Neural crest cell (in vitro differentiated cells): ENCODE measurements at regions not wholly inside any gene's neighbourhood (a gene's known extent, or its start where the extent isn't known, plus 50 kb on each side); places are given as distances from the start of the nearest gene placed in this dataset.

ENCODE experiments used
- DNase-seq: peaks from one replicate; pipeline ENCODE4 v3.0.0; 2021; ENCODE audit warnings: low read depth, mixed read lengths, low spot score
- H3K27ac Mint-ChIP-seq: one replicate; pipeline ENCODE4 v1.8.0; 2021; ENCODE audit warnings: mild to moderate bottlenecking, mixed read lengths; ENCODE audit not compliant: unreplicated experiment
- H3K27me3 Mint-ChIP-seq: 2 replicates; pipeline ENCODE4 v1.8.0; 2021; ENCODE audit warnings: low read depth, mild to moderate bottlenecking, mixed read lengths
- H3K36me3 Mint-ChIP-seq: 2 replicates; pipeline ENCODE4 v1.8.0; 2021; ENCODE audit warnings: low read depth, mild to moderate bottlenecking, mixed read lengths
- H3K4me1 Mint-ChIP-seq: 2 replicates; pipeline ENCODE4 v1.8.0; 2021; ENCODE audit warnings: mixed read lengths
- H3K4me3 Mint-ChIP-seq: one replicate; pipeline ENCODE4 v1.8.0; 2021; ENCODE audit warnings: mild to moderate bottlenecking, mixed read lengths
- H3K9me3 Mint-ChIP-seq: 2 replicates; pipeline ENCODE4 v1.8.0; 2021; ENCODE audit warnings: mixed read lengths
- CTCF ChIP-seq: fragments of 200-600 bp; sonication (generic); conservative IDR thresholded peaks from 2 replicates; pipeline ENCODE4 v1.5.0; 2021; ENCODE audit warnings: antibody characterized with exemption, mild to moderate bottlenecking

- H3K27me3 Mint-ChIP-seq, result no peaks in the 10 kb centered on the region
- H3K4me1 Mint-ChIP-seq, result peaks cover 16% of the 10 kb centered on the region
- H3K27ac Mint-ChIP-seq, result peak overlapping the region; percentile 8
- H3K36me3 Mint-ChIP-seq, result peaks cover 7% of the 10 kb centered on the region
- H3K4me3 Mint-ChIP-seq, result no peak overlapping the region
- DNase-seq, result no peak
- no peak for TF ChIP-seq CTCF
- H3K9me3 Mint-ChIP-seq, result peaks cover 2% of the 10 kb centered on the region
Observed at GRCh38 chr10:3906511-3907111, 121.6 kb upstream of the KLF6 start.

GRCh38 chr10:3904419-3904960, 119.5 kb upstream of the KLF6 start:
- peaks cover 2% of the 10 kb centered on the region for H3K9me3 Mint-ChIP-seq
- DNase-seq, result no peak
- no peaks in the 10 kb centered on the region for H3K27me3 Mint-ChIP-seq
- H3K4me1 Mint-ChIP-seq, result peaks cover 10% of the 10 kb centered on the region
- H3K4me3 Mint-ChIP-seq, result no peak overlapping the region
- TF ChIP-seq CTCF, result no peak
- H3K36me3 Mint-ChIP-seq, result peaks cover 7% of the 10 kb centered on the region
- no peak overlapping the region for H3K27ac Mint-ChIP-seq

DNA sequence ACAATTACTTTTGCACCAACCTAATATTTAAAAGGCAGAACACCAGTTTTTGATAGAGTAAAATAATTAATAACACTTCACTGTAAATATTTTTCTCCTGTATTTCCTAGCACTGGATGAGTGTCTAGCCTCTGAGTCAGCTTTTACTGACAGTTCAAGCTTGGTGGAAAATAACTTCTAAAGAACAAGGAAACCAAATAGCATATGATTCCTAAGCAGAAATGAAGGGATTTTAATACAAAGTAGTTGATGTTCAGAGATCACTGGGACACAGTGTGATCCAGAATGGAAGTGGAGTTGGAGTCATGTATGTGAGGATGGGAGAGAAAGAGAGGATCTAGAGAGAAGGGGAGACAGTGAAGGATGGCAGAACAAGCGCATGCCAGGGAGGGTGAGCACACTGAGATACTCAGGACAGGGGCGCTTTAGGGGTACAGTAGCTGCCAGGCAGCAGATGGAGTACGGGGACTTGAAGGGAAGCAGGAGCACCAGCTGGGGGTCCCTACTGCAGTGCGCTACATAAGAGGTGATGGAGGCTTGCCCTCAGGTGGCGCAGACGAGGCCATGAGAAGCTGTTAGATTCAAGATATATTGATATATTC, 117.9 kb upstream of the KLF6 start:
- no peak for DNase-seq
- Mint-ChIP-seq H3K4me3 (no peak overlapping the region), H3K4me1 (peaks cover 10% of the 10 kb centered on the region), H3K27ac (no peak overlapping the region), H3K27me3 (no peaks in the 10 kb centered on the region), H3K9me3 (peaks cover 2% of the 10 kb centered on the region), H3K36me3 (peaks cover 7% of the 10 kb centered on the region)
- TF ChIP-seq CTCF, result no peak

DNA sequence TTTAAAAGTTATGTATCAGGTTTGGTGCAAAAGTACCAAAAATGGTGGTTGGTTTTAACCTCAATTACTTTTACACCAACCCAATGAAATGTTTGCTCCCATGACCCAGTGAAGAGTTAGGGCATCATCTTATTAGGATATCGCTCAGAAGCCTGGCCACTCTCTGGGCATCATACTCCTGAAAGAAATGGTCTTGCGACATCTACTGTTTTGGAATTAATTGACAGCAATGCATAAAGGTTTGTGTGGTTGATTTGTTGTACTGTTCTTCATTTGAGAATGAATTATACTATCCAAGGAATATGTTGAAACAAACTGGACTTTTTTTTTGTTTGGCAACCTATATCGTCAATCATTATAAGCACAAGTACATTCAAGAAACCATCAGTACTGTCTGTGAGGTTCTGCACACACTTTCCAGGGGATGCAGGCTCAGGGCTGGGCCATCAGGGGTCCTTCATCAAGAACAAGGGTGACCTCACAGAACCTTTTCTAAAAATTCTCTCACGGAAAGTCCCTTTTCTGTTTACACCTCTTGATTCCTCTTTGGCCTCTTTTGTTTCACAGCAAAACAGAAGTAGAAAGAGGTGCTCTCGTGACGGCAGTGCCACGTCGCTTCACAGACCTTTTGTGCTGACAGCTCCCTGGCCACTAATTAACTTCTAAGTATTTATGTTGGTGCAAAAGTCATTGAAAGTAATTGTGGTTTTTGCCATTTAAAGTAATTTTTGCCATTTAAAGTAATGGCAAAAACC, 117.2 kb upstream of the KLF6 start:
- DNase-seq, result no peak
- no peak for TF ChIP-seq CTCF
- H3K27ac Mint-ChIP-seq, result no peak overlapping the region
- peaks cover 7% of the 10 kb centered on the region for H3K36me3 Mint-ChIP-seq
- H3K4me3 Mint-ChIP-seq, result no peak overlapping the region
- no peaks in the 10 kb centered on the region for H3K27me3 Mint-ChIP-seq
- peaks cover 10% of the 10 kb centered on the region for H3K4me1 Mint-ChIP-seq
- H3K9me3 Mint-ChIP-seq, result peaks cover 2% of the 10 kb centered on the region

DNA sequence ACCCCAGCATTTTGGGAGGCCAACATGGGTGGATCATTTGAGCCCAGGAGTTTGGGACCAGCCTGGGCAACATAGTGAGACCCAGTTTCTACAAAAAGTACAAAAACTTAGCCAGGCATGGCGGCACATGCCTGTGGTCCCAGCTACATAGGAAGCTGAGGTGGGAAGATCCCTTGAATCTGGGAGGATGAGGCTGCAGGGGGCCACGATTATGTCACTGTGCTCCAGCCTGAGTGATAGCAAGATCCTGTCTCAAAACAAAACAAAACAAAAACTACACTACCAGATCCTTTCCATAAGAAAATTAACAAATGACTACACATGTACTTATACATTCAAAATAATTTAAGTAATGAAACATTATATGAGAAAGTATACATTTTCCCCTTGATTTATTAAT, 116.4 kb upstream of the KLF6 start:
- Mint-ChIP-seq H3K27me3 (no peaks in the 10 kb centered on the region), H3K27ac (no peak overlapping the region), H3K4me3 (no peak overlapping the region), H3K9me3 (peaks cover 2% of the 10 kb centered on the region), H3K36me3 (peaks cover 7% of the 10 kb centered on the region), H3K4me1 (peaks cover 1% of the 10 kb centered on the region)
- no peak for DNase-seq
- no peak for TF ChIP-seq CTCF
